K562 (cell line): ENCODE measurements at regions not wholly inside any gene's neighbourhood (a gene's known extent, or its start where the extent isn't known, plus 50 kb on each side); places are given as distances from the start of the nearest gene placed in this dataset.

Experiments used
- FOXM1 ChIP-seq, 2 experiments: fragments of 450-650 bp in 1 of 2; sonication (generic) in 1 of 2; formaldehyde crosslinking in 1 of 2; IDR thresholded peaks; 2 replicates each; pipeline versions ENCODE4 v1.6.1 to v1.9.0; 2017 to 2022; ENCODE audit warnings: low read depth in 2 of 2, mild to moderate bottlenecking in 2 of 2, missing genetic modification reagents in 1 of 2, moderate library complexity in 1 of 2
- MAZ ChIP-seq, 2 experiments: fragments of 450-650 bp in 1 of 2; sonication (generic) in 1 of 2; formaldehyde crosslinking; IDR thresholded peaks in 1 of 2; conservative IDR thresholded peaks in 1 of 2; 2 replicates each; pipeline versions ENCODE4 v1.4.0 to v1.5.0; 2020; ENCODE audit warnings: mild to moderate bottlenecking in 1 of 2, missing genetic modification reagents in 1 of 2
- MCM5 ChIP-seq: fragments of 450-650 bp; IDR thresholded peaks from 2 replicates; pipeline ENCODE4 v1.6.1; 2016; ENCODE audit warnings: low read depth
- POLR2A ChIP-seq: fragments of 450-650 bp; conservative IDR thresholded peaks from 2 replicates; pipeline ENCODE4 v1.6.1; 2016
- SIN3A ChIP-seq, 2 experiments: fragments of 150-350 bp in 1 of 2; IDR thresholded peaks; 2 replicates each; pipeline ENCODE4 v1.6.1; 2011 to 2016; ENCODE audit warnings: borderline replicate concordance in 2 of 2, low read depth in 2 of 2, low read length in 2 of 2, mild to moderate bottlenecking in 2 of 2, moderate library complexity in 2 of 2; ENCODE audit not compliant: control insufficient read depth in 1 of 2
- TAF1 ChIP-seq: IDR thresholded peaks from 2 replicates; pipeline ENCODE4 v1.6.1; 2011; ENCODE audit warnings: mild to moderate bottlenecking, low read length, moderate library complexity; ENCODE audit not compliant: insufficient read depth, control insufficient read depth, severe bottlenecking; ENCODE audit errors: extremely low read depth
- TRIM24 ChIP-seq, 2 experiments: fragments of 450-650 bp; IDR thresholded peaks; 2 replicates each; pipeline ENCODE4 v1.6.1; 2016
- YY1 ChIP-seq, 3 experiments: IDR thresholded peaks; 2 replicates each; pipeline ENCODE4 v1.6.1; 2011; ENCODE audit warnings: low read length in 2 of 3, mild to moderate bottlenecking in 2 of 3, moderate library complexity in 2 of 3, borderline replicate concordance in 1 of 3, control low read depth in 1 of 3, low read depth in 1 of 3; ENCODE audit not compliant: insufficient read depth in 3 of 3, insufficient replicate concordance in 2 of 3, control insufficient read depth in 1 of 3, insufficient read length in 1 of 3; ENCODE audit errors: extremely low read depth in 1 of 3
- ZNF3 ChIP-seq: fragments of 250-450 bp; sonication (Bioruptor Pico); IDR thresholded peaks from 2 replicates; pipeline ENCODE4 v1.5.0; 2021; ENCODE audit warnings: mild to moderate bottlenecking, moderate library complexity
- TF ChIP-seq, protein P1 (sequence below), 3 experiments: IDR thresholded peaks in 2 of 3; conservative IDR thresholded peaks in 1 of 3; 2 replicates each; pipeline ENCODE4 v1.5.1; 2011 to 2012; ENCODE audit warnings: low read length in 3 of 3, mild to moderate bottlenecking in 3 of 3, control low read depth in 2 of 3, improper control_type of control experiment in 1 of 3, inconsistent platforms in 1 of 3, low read depth in 1 of 3, mixed read lengths in 1 of 3, moderate library complexity in 1 of 3; ENCODE audit not compliant: insufficient read depth in 2 of 3
- TF ChIP-seq, protein P2 (sequence below): fragments of 450-650 bp; formaldehyde crosslinking; IDR thresholded peaks from 2 replicates; pipeline ENCODE4 v1.4.0; 2022; ENCODE audit warnings: missing genetic modification characterization
- TF ChIP-seq, protein P3 (sequence below), 3 experiments: fragments of 200-800 bp in 1 of 3; sonication (Bioruptor generic) in 1 of 3; sonication (generic) in 1 of 3; formaldehyde crosslinking in 1 of 3; IDR thresholded peaks; 2 replicates each; pipeline versions ENCODE4 v1.6.1 to v1.8.0; 2016 to 2022; ENCODE audit warnings: mild to moderate bottlenecking in 2 of 3, missing compliant biosample characterization in 2 of 3, missing genetic modification characterization in 2 of 3, missing genetic modification reagents in 1 of 3
- TF ChIP-seq, protein P4 (sequence below), 2 experiments: IDR thresholded peaks; 2 replicates each; pipeline ENCODE4 v1.6.1; 2012; ENCODE audit warnings: improper control_type of control experiment in 2 of 2, low read depth in 2 of 2, low read length in 2 of 2, borderline replicate concordance in 1 of 2

DNA sequence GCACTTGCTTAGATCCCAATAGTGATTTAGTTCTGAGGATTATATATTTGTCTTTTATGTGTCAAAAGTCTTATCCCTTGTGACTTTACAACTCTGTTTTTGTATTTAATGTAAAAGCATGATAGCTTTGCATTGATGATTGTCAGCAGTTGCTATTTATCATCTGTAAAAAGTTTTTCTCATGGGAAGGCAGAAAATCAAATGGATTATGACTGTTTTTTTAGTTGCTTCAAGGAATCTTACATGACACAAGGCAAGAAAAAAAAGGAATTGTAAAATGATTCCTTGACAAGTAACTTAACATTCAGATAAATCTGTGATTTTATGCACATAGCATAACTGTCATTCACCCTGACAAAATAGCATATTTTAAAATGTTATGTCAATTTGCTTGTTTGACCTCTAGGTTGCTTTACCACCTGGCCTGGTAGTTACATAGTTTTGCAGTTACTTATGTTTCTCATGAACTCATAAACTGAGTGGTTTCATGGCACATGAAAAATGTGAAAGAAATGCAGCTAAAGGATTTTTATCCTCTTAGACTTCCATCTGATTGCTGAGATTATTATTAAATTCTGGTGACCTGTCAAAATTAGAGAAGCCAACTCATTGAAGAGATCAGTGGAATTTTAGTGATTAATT, 622.6 kb downstream of the ADGRL2 start:
- TF ChIP-seq, protein P1, sequence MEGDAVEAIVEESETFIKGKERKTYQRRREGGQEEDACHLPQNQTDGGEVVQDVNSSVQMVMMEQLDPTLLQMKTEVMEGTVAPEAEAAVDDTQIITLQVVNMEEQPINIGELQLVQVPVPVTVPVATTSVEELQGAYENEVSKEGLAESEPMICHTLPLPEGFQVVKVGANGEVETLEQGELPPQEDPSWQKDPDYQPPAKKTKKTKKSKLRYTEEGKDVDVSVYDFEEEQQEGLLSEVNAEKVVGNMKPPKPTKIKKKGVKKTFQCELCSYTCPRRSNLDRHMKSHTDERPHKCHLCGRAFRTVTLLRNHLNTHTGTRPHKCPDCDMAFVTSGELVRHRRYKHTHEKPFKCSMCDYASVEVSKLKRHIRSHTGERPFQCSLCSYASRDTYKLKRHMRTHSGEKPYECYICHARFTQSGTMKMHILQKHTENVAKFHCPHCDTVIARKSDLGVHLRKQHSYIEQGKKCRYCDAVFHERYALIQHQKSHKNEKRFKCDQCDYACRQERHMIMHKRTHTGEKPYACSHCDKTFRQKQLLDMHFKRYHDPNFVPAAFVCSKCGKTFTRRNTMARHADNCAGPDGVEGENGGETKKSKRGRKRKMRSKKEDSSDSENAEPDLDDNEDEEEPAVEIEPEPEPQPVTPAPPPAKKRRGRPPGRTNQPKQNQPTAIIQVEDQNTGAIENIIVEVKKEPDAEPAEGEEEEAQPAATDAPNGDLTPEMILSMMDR (IDR thresholded peaks at IDR 0.05 in 2 of 3, conservative IDR thresholded peaks at IDR 0.05 in 1 of 3; ENCODE audit: insufficient read depth in 2 of 3, low read depth in 1 of 3, low read length in 3 of 3) = no peak
- TF ChIP-seq FOXM1 (IDR thresholded peaks at IDR 0.05; ENCODE audit: low read depth) (no peak), FOXM1 (CRISPR knock-in tag; IDR thresholded peaks at IDR 0.05; ENCODE audit: low read depth) (no peak), ZNF3 (CRISPR knock-in tag) (no peak), MCM5 (no peak), POLR2A (no peak), SIN3A (IDR thresholded peaks at IDR 0.05; ENCODE audit: borderline replicate concordance in 2 of 2, control insufficient read depth in 1 of 2, low read depth in 2 of 2, low read length in 2 of 2) (no peak), TRIM24 (IDR thresholded peaks at IDR 0.05) (no peak), MAZ (CRISPR knock-in tag; conservative IDR thresholded peaks at IDR 0.05 in 1 of 2, IDR thresholded peaks at IDR 0.05 in 1 of 2) (no peak), TAF1 (no peak), YY1 (IDR thresholded peaks at IDR 0.05; ENCODE audit: borderline replicate concordance in 1 of 3, control insufficient read depth in 1 of 3, extremely low read depth in 1 of 3, insufficient read depth in 3 of 3, insufficient read length in 1 of 3, insufficient replicate concordance in 2 of 3, low read depth in 1 of 3, low read length in 2 of 3) (no peak)
- TF ChIP-seq, protein P2, sequence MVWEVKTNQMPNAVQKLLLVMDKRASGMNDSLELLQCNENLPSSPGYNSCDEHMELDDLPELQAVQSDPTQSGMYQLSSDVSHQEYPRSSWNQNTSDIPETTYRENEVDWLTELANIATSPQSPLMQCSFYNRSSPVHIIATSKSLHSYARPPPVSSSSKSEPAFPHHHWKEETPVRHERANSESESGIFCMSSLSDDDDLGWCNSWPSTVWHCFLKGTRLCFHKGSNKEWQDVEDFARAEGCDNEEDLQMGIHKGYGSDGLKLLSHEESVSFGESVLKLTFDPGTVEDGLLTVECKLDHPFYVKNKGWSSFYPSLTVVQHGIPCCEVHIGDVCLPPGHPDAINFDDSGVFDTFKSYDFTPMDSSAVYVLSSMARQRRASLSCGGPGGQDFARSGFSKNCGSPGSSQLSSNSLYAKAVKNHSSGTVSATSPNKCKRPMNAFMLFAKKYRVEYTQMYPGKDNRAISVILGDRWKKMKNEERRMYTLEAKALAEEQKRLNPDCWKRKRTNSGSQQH = no peak
- TF ChIP-seq, protein P3, sequence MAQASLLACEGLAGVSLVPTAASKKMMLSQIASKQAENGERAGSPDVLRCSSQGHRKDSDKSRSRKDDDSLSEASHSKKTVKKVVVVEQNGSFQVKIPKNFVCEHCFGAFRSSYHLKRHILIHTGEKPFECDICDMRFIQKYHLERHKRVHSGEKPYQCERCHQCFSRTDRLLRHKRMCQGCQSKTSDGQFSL (CRISPR knock-in tag; IDR thresholded peaks at IDR 0.05) = no peak
- TF ChIP-seq, protein P3 (tag; IDR thresholded peaks at IDR 0.05) = no peak
- TF ChIP-seq, protein P4, sequence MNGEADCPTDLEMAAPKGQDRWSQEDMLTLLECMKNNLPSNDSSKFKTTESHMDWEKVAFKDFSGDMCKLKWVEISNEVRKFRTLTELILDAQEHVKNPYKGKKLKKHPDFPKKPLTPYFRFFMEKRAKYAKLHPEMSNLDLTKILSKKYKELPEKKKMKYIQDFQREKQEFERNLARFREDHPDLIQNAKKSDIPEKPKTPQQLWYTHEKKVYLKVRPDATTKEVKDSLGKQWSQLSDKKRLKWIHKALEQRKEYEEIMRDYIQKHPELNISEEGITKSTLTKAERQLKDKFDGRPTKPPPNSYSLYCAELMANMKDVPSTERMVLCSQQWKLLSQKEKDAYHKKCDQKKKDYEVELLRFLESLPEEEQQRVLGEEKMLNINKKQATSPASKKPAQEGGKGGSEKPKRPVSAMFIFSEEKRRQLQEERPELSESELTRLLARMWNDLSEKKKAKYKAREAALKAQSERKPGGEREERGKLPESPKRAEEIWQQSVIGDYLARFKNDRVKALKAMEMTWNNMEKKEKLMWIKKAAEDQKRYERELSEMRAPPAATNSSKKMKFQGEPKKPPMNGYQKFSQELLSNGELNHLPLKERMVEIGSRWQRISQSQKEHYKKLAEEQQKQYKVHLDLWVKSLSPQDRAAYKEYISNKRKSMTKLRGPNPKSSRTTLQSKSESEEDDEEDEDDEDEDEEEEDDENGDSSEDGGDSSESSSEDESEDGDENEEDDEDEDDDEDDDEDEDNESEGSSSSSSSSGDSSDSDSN (IDR thresholded peaks at IDR 0.05; ENCODE audit: borderline replicate concordance in 1 of 2, low read depth in 2 of 2, low read length in 2 of 2) = no peak
